GM21529 (cell line): ENCODE measurements at regions not wholly inside any gene's neighbourhood (a gene's known extent, or its start where the extent isn't known, plus 50 kb on each side); places are given as distances from the start of the nearest gene placed in this dataset.

Experiments
- ATAC-seq: cut with Tn5 transposase; IDR thresholded peaks from one replicate; pipeline ENCODE4 v1.9.1; 2021; ENCODE audit not compliant: unreplicated experiment

GRCh38 chr1:182129398-182129797, 67.9 kb upstream of the ZNF648 start:
- no peak for ATAC-seq

GRCh38 chr1:182128502-182128901, 67.0 kb upstream of the ZNF648 start:
- ATAC-seq, result no peak

DNA sequence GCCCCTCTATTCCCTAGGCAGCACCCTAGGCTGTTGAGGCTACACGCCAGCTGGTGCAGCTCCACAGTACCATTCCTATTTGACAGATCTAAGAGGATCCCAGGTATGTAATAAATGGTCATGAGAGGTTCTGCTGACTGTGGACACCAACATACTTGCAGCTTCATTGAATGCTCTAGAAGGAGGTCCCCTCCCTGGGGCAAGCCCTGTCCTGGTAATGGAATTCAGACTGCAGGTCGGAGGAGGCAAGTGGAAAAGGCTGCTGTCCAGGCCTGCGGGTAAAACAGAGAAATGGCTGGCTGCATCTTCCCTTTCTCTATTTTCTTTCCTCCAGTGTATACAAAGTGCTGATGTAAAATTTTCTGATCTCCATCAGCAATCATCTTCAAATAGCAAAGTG, 66.1 kb upstream of the ZNF648 start:
- ATAC-seq, result no peak

DNA sequence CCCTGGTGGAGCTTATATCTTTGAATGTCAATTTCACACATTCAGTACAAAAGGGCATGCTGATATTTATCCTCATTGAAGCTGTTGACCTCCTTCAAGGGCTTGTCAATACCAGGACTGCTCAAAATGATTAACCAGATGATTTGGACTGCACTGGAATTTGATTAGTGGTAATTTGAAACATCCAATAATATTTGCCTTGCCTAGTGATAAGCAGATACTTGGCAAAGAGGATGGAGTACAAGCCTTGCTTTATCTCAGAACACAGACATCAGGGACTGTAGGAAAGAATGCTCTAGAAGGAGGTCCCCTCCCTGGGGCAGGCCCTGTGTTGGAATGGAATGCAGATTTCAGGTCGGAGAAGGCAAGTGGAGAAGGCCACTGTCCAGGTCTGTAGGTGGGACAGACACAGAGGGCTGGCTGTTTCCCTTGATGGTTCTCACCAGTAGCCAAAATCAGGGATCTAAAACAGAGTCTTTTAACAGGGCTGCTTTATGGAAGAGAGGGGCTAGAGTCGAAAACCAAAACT, 64.8 kb upstream of the ZNF648 start:
- no peak for ATAC-seq

DNA sequence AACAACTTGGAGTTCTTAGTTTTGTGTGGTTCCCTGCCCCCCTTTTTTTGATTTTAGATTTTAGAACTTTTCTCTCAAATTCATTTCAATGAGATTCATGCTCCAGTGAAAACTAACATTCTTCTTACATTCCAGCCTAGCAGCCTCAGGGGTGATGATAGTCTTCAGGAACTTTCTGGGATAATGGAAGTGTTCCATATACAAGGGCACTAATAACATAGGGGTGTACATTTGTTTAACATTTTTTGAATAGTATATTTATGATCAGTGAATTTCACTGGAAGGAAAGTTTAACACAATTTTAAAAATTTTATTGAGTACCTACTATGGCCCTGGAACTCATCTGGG, 61.4 kb upstream of the ZNF648 start:
- no peak for ATAC-seq

DNA sequence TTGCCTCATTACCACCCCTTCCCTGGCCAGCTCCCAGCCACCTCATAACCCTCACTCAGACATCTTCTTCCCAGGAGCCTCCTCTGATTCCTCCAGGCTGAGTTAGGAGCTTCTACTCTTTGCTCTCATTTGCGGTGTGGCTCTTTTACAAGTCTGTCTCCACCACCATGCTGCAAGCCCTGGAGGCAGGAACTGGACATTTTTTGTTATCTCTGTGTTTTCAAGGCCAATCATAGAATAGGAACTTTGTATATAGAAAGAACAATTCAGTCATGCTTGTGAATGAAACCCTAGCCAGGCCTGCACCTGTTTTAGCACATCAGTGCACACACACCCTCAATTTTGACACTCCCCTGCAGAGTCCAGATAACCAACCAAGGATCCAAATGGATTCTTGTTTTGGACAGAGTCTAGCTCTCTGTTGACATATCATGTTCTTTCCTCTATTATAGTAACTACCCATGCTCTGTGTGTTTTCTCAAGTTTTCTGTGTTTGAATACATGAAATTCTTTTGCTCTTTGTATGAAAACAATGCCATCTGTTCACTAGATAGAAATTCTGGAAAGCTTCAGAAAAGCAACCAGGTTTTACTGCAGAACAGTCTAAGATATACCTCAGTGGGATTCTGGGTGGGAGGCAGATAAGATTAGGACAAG, 60.9 kb upstream of the ZNF648 start:
- no peak for ATAC-seq

DNA sequence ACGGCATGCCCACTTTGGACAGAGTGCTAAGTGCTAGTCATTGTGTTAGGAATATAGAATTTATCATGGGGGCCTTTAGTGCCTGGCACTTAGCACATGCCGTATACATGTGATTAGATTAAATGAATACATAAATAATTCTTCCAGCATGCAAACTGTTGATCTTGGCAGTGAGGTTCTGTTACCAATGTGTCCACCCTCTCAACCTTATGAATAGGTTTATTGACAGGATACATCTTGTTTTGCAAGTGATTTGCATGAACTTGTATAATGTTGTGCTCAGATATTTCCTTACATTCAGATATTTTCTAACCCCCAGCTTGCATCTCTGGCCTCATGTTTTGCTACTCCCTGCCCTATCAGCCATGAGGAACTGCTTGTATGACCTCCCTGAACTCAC, 60.3 kb upstream of the ZNF648 start:
- no peak for ATAC-seq

GRCh38 chr1:182120411-182121258, 59.1 kb upstream of the ZNF648 start:
- ATAC-seq, result no peak

- no peak for ATAC-seq
Measured at GRCh38 chr1:182119631-182120030, 58.1 kb upstream of the ZNF648 start.

DNA sequence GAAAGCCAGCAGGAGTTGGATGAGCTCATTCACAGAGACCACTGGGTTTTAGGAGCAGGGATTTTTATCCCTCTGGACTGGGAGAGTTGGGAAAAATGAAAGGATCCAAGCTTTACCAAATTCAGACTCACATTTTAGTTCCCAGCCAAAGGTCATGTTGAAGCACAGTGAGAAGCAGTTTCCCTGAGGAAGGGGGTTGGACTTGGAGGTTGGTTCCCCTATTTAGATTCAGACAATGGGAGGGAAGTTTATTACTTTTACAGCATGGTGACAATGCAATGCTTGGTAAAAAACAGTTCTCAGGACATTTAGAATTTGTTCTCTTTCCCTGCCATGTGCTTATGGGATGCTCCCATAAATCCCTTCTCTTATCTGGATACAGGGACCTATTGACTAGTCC, 57.3 kb upstream of the ZNF648 start:
- no peak for ATAC-seq

DNA sequence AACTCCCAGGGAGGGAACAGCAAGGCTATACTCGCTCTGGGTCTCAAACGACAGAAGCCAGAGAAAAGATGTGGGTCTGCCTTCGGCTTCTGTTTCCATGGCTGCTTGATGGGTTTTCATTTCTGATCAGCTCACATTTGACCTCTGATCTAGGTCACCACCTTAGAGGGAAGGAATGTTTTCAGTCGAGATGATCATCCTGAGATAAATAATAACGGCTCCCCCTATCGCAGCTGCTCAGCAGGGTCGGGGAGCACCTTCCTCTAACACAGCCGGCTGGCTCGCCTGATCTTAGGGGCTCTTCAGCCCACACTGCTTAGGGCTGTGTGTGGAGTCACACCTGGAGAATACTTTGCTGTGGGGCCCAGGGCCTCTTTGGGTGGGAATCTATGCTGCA, 53.1 kb upstream of the ZNF648 start:
- no peak for ATAC-seq

DNA sequence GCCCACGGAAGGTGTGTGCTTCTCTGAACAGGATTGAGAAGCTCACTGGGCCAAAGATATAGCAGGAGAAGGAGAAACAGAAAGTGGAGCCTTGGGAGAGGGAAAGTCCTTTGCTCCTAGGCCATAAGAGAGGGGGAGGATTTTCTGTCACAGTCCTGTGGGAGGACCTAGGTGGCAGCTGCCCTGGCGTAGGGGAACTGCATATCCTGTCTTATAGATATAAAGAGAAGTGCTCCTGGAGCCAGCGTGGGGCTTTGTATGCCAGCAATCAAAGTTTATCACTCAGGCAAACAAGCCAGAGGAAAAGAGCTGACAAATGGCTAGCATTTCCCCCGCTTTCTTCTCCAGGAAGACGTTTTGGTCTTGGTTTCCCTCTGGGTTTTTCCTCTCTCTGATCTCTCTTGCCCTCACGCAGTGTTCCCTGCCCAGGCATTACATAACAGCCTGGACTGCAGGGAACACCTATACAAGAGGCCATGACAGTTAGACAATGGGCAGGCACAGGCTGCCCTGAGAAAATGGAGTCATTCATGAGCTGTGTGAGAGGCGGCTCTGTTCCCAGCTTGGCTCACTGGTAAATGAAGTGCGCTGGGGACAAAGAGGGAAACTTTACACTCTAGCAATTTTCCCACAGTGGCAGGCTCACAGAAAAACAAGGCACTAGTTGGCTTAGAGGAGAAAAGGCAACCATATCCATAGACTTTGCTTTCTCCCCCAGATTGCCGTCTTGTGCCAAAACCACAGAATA, 52.5 kb upstream of the ZNF648 start:
- no peak for ATAC-seq

GRCh38 chr1:182111496-182111895, 50.0 kb upstream of the ZNF648 start:
- no peak for ATAC-seq
